ENCODE measurements at regions not wholly inside any gene's neighbourhood (a gene's known extent, or its start where the extent isn't known, plus 50 kb on each side); places are given as distances from the start of the nearest gene placed in this dataset.

DNA sequence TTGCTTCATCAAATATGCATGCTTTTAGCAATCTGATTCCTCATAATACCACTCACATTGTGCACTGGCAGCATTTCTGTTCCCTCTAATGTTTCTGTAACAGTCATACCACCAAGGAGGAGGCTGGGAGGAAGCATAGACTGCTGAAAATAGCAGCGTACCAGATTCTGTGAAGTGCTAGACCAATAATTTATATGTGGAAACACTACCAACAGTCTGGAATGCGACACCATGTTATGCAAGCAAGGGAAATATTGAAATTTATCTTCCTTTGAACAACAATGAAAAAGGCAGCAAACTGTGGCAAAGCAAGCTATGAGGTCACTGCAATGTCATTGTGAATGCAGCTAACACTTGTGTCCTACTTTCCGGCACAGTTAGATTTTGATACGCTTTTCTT, 1388.0 kb downstream of the EFNB2 start:
- H3K9ac ChIP-seq (ENCODE audit: low read length): no peak overlapping the region
- no peaks in the 10 kb centered on the region for H3K79me2 ChIP-seq (ENCODE audit: low read length)
- no peak overlapping the region for H3K27ac ChIP-seq (ENCODE audit: low read length)
- no peak overlapping the region for H3K4me3 ChIP-seq (ENCODE audit: low read length)
- no peaks in the 10 kb centered on the region for H3K27me3 ChIP-seq (ENCODE audit: low read depth, low read length)
- TF ChIP-seq, protein P1, sequence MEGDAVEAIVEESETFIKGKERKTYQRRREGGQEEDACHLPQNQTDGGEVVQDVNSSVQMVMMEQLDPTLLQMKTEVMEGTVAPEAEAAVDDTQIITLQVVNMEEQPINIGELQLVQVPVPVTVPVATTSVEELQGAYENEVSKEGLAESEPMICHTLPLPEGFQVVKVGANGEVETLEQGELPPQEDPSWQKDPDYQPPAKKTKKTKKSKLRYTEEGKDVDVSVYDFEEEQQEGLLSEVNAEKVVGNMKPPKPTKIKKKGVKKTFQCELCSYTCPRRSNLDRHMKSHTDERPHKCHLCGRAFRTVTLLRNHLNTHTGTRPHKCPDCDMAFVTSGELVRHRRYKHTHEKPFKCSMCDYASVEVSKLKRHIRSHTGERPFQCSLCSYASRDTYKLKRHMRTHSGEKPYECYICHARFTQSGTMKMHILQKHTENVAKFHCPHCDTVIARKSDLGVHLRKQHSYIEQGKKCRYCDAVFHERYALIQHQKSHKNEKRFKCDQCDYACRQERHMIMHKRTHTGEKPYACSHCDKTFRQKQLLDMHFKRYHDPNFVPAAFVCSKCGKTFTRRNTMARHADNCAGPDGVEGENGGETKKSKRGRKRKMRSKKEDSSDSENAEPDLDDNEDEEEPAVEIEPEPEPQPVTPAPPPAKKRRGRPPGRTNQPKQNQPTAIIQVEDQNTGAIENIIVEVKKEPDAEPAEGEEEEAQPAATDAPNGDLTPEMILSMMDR (IDR thresholded peaks at IDR 0.05; ENCODE audit: low read depth, low read length): no peak
- no peak for TF ChIP-seq EZH2phosphoT487 (IDR thresholded peaks at IDR 0.05; ENCODE audit: low read depth)
- H3K4me1 ChIP-seq (ENCODE audit: low read length): no peaks in the 10 kb centered on the region
- no peak overlapping the region for H2AFZ ChIP-seq (ENCODE audit: low read depth, low read length)
- no peaks in the 10 kb centered on the region for H3K9me3 ChIP-seq (ENCODE audit: insufficient read depth, low read length)
- no peaks in the 10 kb centered on the region for H3K36me3 ChIP-seq (replicated peaks; ENCODE audit: low read depth, low read length)
- no peak overlapping the region for H3K4me2 ChIP-seq (ENCODE audit: low read length)
- no peaks in the 10 kb centered on the region for H4K20me1 ChIP-seq (ENCODE audit: insufficient read depth, low read length)

DNA sequence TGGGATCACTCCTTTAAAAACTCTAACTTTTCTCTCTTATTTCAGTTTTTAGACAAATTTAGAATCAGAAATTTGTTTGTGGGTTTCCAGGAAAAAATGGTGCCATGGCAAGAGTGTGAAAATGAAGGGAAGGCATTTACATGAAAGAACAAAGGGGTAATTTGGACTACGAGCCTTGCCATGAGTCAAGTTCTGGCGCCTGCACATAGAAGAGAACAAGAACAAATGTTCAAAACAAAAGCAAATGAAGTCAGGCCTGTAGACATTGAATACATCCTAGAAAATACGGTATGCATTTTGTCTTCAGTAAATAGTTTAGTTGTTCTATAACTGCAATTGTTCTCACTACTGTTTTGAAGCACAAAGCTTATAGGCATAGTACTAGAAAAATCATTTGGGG, 1390.5 kb downstream of the EFNB2 start:
- Histone ChIP-seq H3K27ac (ENCODE audit: low read length) (no peak overlapping the region), H3K4me1 (ENCODE audit: low read length) (peaks cover 5% of the 10 kb centered on the region), H3K9me3 (ENCODE audit: insufficient read depth, low read length) (no peaks in the 10 kb centered on the region), H3K4me3 (ENCODE audit: low read length) (no peak overlapping the region), H3K27me3 (ENCODE audit: low read depth, low read length) (no peaks in the 10 kb centered on the region), H3K4me2 (ENCODE audit: low read length) (no peak overlapping the region), H4K20me1 (ENCODE audit: insufficient read depth, low read length) (no peaks in the 10 kb centered on the region), H3K36me3 (replicated peaks; ENCODE audit: low read depth, low read length) (no peaks in the 10 kb centered on the region), H3K79me2 (ENCODE audit: low read length) (no peaks in the 10 kb centered on the region), H2AFZ (ENCODE audit: low read depth, low read length) (no peak overlapping the region), H3K9ac (ENCODE audit: low read length) (no peak overlapping the region)
- TF ChIP-seq EZH2phosphoT487 (IDR thresholded peaks at IDR 0.05; ENCODE audit: low read depth): no peak
- TF ChIP-seq, protein P1 (IDR thresholded peaks at IDR 0.05; ENCODE audit: low read depth, low read length): no peak

DNA sequence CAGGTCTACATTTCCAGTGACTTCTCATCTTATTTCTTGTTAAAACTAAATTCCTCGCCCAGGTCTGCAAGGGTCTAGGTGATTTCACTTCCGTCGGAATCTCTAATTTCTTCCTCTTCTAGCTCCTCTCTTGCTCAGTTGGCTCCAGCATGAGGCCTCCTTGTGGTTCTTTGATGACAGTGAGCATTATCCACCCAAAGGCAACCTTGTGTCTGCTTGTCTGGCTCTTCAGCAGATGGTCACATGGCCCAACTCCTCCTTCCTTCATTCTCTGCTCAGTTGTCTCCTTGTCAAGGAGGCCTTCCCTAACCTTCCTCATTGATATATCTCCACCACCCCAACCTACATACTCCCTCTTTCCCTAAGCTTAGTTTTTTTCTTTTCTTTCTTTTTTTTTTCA, 1391.4 kb downstream of the EFNB2 start:
- Histone ChIP-seq H3K4me3 (ENCODE audit: low read length) (no peak overlapping the region), H3K27me3 (ENCODE audit: low read depth, low read length) (no peaks in the 10 kb centered on the region), H3K36me3 (replicated peaks; ENCODE audit: low read depth, low read length) (no peaks in the 10 kb centered on the region), H3K4me1 (ENCODE audit: low read length) (peaks cover 9% of the 10 kb centered on the region), H3K27ac (ENCODE audit: low read length) (no peak overlapping the region), H3K79me2 (ENCODE audit: low read length) (no peaks in the 10 kb centered on the region), H3K9ac (ENCODE audit: low read length) (no peak overlapping the region), H3K4me2 (ENCODE audit: low read length) (no peak overlapping the region), H2AFZ (ENCODE audit: low read depth, low read length) (no peak overlapping the region), H3K9me3 (ENCODE audit: insufficient read depth, low read length) (no peaks in the 10 kb centered on the region), H4K20me1 (ENCODE audit: insufficient read depth, low read length) (no peaks in the 10 kb centered on the region)
- TF ChIP-seq EZH2phosphoT487 (IDR thresholded peaks at IDR 0.05; ENCODE audit: low read depth): no peak
- TF ChIP-seq, protein P1 (IDR thresholded peaks at IDR 0.05; ENCODE audit: low read depth, low read length): no peak

DNA sequence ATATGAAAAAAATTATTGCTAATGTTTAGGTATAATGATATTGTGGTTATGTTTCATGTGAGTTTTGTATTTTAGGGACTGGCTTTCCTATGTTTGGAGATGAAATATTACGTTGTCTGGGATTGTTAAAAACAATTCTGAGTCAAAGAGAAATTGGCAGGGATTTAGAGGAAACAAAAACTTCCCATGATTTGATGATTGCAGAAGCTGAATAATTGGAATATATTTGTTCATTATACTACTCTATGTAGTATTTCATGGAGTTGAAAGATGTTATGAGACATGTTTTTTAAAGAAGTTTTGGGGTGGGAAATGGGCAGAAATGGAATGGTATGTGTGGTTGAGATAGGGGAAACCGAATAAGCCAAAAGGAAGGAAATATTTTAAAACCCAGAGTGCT, 1392.9 kb downstream of the EFNB2 start:
- H3K27me3 ChIP-seq (ENCODE audit: low read depth, low read length): no peaks in the 10 kb centered on the region
- no peak overlapping the region for H3K4me2 ChIP-seq (ENCODE audit: low read length)
- no peaks in the 10 kb centered on the region for H3K36me3 ChIP-seq (replicated peaks; ENCODE audit: low read depth, low read length)
- no peak overlapping the region for H2AFZ ChIP-seq (ENCODE audit: low read depth, low read length)
- no peak overlapping the region for H3K9ac ChIP-seq (ENCODE audit: low read length)
- TF ChIP-seq, protein P1 (IDR thresholded peaks at IDR 0.05; ENCODE audit: low read depth, low read length): no peak
- TF ChIP-seq EZH2phosphoT487 (IDR thresholded peaks at IDR 0.05; ENCODE audit: low read depth): no peak
- peaks cover 11% of the 10 kb centered on the region for H3K4me1 ChIP-seq (ENCODE audit: low read length)
- H3K4me3 ChIP-seq (ENCODE audit: low read length): no peak overlapping the region
- H3K79me2 ChIP-seq (ENCODE audit: low read length): no peaks in the 10 kb centered on the region
- no peak overlapping the region for H3K27ac ChIP-seq (ENCODE audit: low read length)
- no peaks in the 10 kb centered on the region for H4K20me1 ChIP-seq (ENCODE audit: insufficient read depth, low read length)
- H3K9me3 ChIP-seq (ENCODE audit: insufficient read depth, low read length): no peaks in the 10 kb centered on the region

All from OCI-LY3 (cell line).